Adipocyte (in vitro differentiated cells): ENCODE measurements at regions not wholly inside any gene's neighbourhood (a gene's known extent, or its start where the extent isn't known, plus 50 kb on each side); places are given as distances from the start of the nearest gene placed in this dataset.

Experiments used
- DNase-seq: peaks from one replicate; pipeline ENCODE4 v3.0.0-alpha.2; 2015; ENCODE audit warnings: low read depth
- H3K27me3 ChIP-seq: replicated peaks from 2 replicates; pipeline ENCODE4 v1.7.0; 2013; ENCODE audit warnings: mild to moderate bottlenecking, low read length, moderate library complexity; ENCODE audit not compliant: control insufficient read depth, insufficient read depth
- H3K36me3 ChIP-seq: 2 replicates; pipeline ENCODE4 v1.7.0; 2013; ENCODE audit warnings: low read length, mild to moderate bottlenecking, moderate library complexity; ENCODE audit not compliant: control insufficient read depth, insufficient read depth, severe bottlenecking
- H3K4me1 ChIP-seq: 2 replicates; pipeline ENCODE4 v1.7.0; 2013; ENCODE audit warnings: mild to moderate bottlenecking, low read length, moderate library complexity; ENCODE audit not compliant: control insufficient read depth, insufficient read depth
- H3K4me3 ChIP-seq: 2 replicates; pipeline ENCODE4 v1.7.0; 2013; ENCODE audit warnings: mild to moderate bottlenecking, low read length, moderate library complexity
- H3K9ac ChIP-seq: 2 replicates; pipeline ENCODE4 v1.7.0; 2013; ENCODE audit warnings: mild to moderate bottlenecking, low read length, moderate library complexity
- H3K9me3 ChIP-seq: 2 replicates; pipeline ENCODE4 v1.7.0; 2013; ENCODE audit warnings: mild to moderate bottlenecking, low read length, moderate library complexity; ENCODE audit not compliant: control insufficient read depth

GRCh38 chr2:128519517-128520215 lies 201.0 kb upstream of the HS6ST1 start:
- Histone ChIP-seq H3K27me3 (no peaks in the 10 kb centered on the region), H3K4me1 (no peaks in the 10 kb centered on the region), H3K36me3 (no peaks in the 10 kb centered on the region), H3K4me3 (no peak overlapping the region), H3K9me3 (peaks cover 8% of the 10 kb centered on the region), H3K9ac (no peak overlapping the region)
- DNase-seq = no peak

DNA sequence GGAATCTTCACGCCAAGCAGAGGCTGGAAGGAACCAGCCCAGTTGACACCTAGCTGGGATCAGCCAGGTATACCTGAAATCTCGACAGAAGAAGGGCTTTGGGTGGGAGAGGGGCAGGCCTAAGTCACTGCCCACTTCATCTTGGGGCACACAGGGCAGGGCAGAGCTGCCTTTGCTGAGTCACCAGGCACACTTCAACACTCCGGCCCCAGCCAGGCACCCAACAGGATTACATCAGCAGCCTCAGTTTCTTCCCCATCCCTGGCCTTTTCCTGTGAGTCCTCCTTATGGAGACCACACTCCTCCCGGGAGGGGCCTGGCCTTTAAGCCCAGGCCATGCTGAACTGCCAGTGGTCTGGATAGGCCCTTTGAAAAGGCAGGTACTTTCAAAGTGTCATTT lies 201.7 kb upstream of the HS6ST1 start:
- DNase-seq = peak; percentile 8
- no peaks in the 10 kb centered on the region for H3K36me3 ChIP-seq
- H3K4me3 ChIP-seq = no peak overlapping the region
- H3K9me3 ChIP-seq = peaks cover 8% of the 10 kb centered on the region
- H3K4me1 ChIP-seq = no peaks in the 10 kb centered on the region
- H3K9ac ChIP-seq = no peak overlapping the region
- H3K27me3 ChIP-seq = no peaks in the 10 kb centered on the region

DNA sequence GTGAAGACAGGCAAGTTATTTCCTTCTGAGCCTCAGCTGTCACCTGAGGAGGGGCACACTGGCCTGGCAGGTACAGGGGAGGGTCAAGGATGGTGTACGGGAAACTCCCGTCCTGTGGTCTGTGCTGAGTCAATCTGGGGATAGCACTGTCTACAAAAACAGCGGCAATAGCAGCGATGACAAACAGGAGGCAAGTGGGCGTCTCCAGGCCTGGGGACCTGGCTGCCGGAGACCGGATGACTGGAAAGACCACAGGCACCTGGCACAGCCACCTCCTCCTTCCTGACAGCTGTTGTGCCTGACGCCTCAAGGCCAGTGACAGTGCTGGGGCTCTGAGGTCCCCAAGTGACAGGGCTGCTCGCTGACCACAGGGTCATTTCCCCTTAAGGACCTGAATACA lies 202.1 kb upstream of the HS6ST1 start:
- no peaks in the 10 kb centered on the region for H3K36me3 ChIP-seq
- H3K4me1 ChIP-seq = no peaks in the 10 kb centered on the region
- H3K9ac ChIP-seq = no peak overlapping the region
- peaks cover 8% of the 10 kb centered on the region for H3K9me3 ChIP-seq
- H3K4me3 ChIP-seq = no peak overlapping the region
- no peak for DNase-seq
- H3K27me3 ChIP-seq = no peaks in the 10 kb centered on the region

DNA sequence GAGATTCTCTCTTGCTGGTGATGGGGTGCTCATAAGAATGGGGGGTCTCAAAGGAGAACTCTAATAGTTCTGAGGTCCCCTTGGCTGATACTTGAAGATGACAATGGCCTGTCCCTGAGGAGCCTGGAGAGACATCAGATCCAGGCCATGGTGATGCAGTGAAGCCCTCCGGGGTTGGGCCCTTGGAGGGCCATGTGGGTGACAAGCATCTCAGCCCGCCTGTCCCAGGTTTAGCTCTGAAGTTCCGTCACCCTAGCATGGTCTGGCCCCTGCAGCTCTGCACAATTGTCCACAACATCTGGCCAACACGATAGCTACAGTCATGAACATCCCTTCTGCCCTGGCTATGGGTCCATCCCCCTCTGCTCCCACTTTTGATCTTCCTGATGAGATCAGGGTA lies 202.8 kb upstream of the HS6ST1 start:
- Histone ChIP-seq H3K4me1 (no peaks in the 10 kb centered on the region), H3K4me3 (no peak overlapping the region), H3K36me3 (no peaks in the 10 kb centered on the region), H3K27me3 (no peaks in the 10 kb centered on the region), H3K9me3 (peaks cover 8% of the 10 kb centered on the region), H3K9ac (no peak overlapping the region)
- no peak for DNase-seq

DNA sequence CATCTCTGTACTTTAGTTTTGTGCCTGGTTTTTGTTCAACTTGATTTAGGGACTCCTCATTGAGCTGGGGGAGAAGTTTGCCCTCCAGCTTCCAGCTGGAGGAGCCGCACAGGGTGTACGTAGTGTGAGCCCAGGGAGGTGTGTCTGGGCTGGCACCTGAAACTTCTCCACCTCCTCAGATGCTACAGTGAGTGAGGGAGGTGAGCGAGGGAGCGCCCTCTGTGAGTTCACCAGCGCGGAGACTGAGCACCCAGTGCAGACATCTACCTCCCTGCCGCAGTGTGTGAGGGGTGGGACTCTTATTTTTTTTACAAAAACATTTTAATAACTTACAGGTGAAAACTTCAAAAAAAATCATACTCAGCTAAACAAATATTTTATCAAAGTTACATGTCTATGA lies 204.2 kb upstream of the HS6ST1 start:
- H3K9me3 ChIP-seq = peaks cover 8% of the 10 kb centered on the region
- no peaks in the 10 kb centered on the region for H3K36me3 ChIP-seq
- H3K27me3 ChIP-seq = peaks cover under 1% of the 10 kb centered on the region
- no peak overlapping the region for H3K9ac ChIP-seq
- H3K4me3 ChIP-seq = no peak overlapping the region
- DNase-seq = no peak
- no peaks in the 10 kb centered on the region for H3K4me1 ChIP-seq

GRCh38 chr2:128523457-128523856 lies 204.8 kb upstream of the HS6ST1 start:
- no peaks in the 10 kb centered on the region for H3K4me1 ChIP-seq
- no peak overlapping the region for H3K9ac ChIP-seq
- no peak overlapping the region for H3K4me3 ChIP-seq
- DNase-seq = no peak
- H3K27me3 ChIP-seq = peaks cover 5% of the 10 kb centered on the region
- H3K36me3 ChIP-seq = no peaks in the 10 kb centered on the region
- peaks cover 8% of the 10 kb centered on the region for H3K9me3 ChIP-seq

DNA sequence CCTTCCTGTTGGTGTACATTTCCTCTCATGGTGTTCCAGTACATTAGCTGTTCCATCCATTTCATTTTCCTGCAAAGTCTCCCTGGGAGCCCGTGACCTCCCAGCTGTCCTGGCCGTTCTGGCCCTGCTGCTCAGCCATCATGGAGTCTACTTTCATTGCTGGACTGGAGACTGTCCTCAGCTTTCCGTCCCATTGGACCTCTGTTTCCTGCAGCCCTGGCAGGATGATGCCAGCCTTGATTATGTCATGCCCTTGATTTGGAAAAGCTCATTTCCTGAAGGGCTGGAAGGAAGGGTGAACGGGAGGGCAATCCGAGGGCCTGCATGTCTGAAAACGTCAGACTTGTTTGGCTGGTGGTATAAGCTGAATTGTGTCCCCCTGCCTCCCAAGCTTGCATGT lies 205.5 kb upstream of the HS6ST1 start:
- Histone ChIP-seq H3K4me3 (no peak overlapping the region), H3K36me3 (no peaks in the 10 kb centered on the region), H3K9ac (no peak overlapping the region), H3K9me3 (peaks cover 8% of the 10 kb centered on the region), H3K4me1 (no peaks in the 10 kb centered on the region), H3K27me3 (peaks cover 5% of the 10 kb centered on the region)
- no peak for DNase-seq

DNA sequence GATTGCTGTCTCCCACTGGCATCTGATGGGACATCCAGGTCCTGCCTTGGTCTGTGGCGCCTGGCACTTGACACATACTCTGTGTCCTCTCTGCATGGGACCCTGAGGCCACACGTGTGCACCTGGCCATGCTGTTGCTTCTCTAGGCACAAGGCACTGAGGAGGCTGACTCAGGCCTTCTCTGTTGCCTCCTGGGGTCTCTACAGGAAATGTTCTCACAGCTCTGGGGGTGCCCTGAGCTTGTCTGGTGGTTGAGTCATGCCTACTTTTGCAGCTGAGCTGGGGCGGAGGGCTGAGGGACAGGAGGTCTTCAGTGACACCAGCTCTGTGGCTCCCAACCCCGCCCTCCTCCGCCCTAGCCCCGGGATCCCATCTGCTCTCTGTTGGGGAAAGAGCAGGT lies 207.0 kb upstream of the HS6ST1 start:
- Histone ChIP-seq H3K9ac (no peak overlapping the region), H3K4me3 (no peak overlapping the region), H3K4me1 (peaks cover 6% of the 10 kb centered on the region), H3K36me3 (no peaks in the 10 kb centered on the region), H3K27me3 (peaks cover 5% of the 10 kb centered on the region), H3K9me3 (peaks cover 8% of the 10 kb centered on the region)
- no peak for DNase-seq

GRCh38 chr2:128526455-128526976 lies 207.8 kb upstream of the HS6ST1 start:
- Histone ChIP-seq H3K27me3 (peaks cover 5% of the 10 kb centered on the region), H3K4me1 (peaks cover 6% of the 10 kb centered on the region), H3K9ac (no peak overlapping the region), H3K9me3 (peaks cover 8% of the 10 kb centered on the region), H3K36me3 (no peaks in the 10 kb centered on the region), H3K4me3 (no peak overlapping the region)
- DNase-seq = no peak

DNA sequence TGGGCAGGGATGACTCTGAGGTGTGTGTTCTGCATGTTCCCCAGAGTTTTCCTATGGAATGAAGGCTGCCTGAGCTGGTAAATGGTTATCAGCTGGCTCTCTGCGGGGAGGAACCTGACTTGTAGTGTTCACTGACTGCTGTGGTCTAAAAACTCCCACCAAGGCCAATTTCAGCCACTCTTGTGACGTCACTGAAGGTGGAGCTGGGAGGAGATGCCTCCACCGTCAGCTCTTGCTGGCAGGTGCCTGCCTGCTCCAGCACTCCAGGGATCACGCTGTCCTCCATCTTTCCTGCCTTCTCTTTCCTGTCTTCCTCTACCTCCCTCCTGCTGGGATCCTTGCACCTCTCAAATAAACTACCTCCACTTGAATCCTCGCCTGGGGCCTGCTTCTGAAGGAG lies 209.5 kb upstream of the HS6ST1 start:
- Histone ChIP-seq H3K9me3 (peaks cover 8% of the 10 kb centered on the region), H3K4me3 (no peak overlapping the region), H3K27me3 (peaks cover 5% of the 10 kb centered on the region)

DNA sequence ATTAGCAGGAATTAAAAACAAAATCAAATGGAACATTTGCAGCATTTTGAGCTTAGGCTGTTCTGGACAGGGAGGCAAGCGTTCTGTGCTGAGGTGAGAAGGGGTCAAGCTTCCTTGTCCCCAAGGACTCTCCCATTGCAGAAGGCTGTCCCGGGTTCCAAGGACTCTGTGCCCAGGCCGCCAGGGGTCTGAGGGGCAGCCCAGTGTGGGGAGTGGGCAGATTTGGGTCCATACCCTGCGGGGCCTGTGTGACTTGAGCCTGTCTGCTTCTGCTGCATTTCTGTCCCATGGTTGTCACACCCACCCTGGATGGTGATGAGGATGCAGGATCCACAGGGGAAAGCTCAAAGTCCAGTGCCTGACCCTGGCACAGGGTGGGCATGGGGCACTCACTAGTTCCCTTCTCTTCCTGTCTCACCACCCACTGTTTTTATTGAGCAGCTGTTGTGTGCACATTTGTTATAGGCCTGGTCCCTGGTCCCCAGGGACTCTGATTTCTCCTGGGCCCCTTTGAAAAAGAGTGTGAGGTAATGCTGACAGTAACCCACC lies 211.4 kb upstream of the HS6ST1 start:
- Histone ChIP-seq H3K4me3 (no peak overlapping the region), H3K9ac (peak overlapping the region; percentile 45)
- DNase-seq = no peak

More for the DNA sequence above, 209.5 kb upstream of the HS6ST1 start:
- Histone ChIP-seq H3K36me3 (no peaks in the 10 kb centered on the region), H3K4me1 (peaks cover 6% of the 10 kb centered on the region), H3K9ac (no peak overlapping the region)
- no peak for DNase-seq

More for the DNA sequence above, 211.4 kb upstream of the HS6ST1 start:
- H3K36me3 ChIP-seq = no peaks in the 10 kb centered on the region
- no peaks in the 10 kb centered on the region for H3K9me3 ChIP-seq
- H3K4me1 ChIP-seq = peaks cover 12% of the 10 kb centered on the region
- peaks cover 5% of the 10 kb centered on the region for H3K27me3 ChIP-seq
